A673 (cell line): ENCODE measurements at regions not wholly inside any gene's neighbourhood (a gene's known extent, or its start where the extent isn't known, plus 50 kb on each side); places are given as distances from the start of the nearest gene placed in this dataset.

Source experiments
- BruUV-seq: library from RNA; stranded (reverse); fragments of 400-500 nt; replicated peaks from 2 replicates; lab custom pipeline; 2021; lab: Mats Ljungman, UMichigan
- CTCF ChIA-PET: fragments of 300-600 bp; sonication (Branson Sonifier 250); formaldehyde crosslinking; loops from one replicate; lab custom pipeline; 2022; ENCODE audit warnings: antibody characterized with exemption; lab: Charles Lee
- POLR2A ChIA-PET: fragments of 300-600 bp; sonication (Branson Sonifier 250); formaldehyde crosslinking; loops from one replicate; lab custom pipeline; 2022; ENCODE audit warnings: antibody characterized with exemption; ENCODE audit not compliant: low non-redundant PET; lab: Charles Lee
- DNase-seq: peaks from one replicate; pipeline ENCODE4 v3.0.0-alpha.2; 2015; ENCODE audit warnings: low spot score
- H3K27ac ChIP-seq: fragments of 200-600 bp; sonication (generic); 2 replicates; pipeline ENCODE4 v1.5.1; 2016; ENCODE audit warnings: mixed run types, low read depth, mild to moderate bottlenecking, mixed read lengths, antibody characterized with exemption, low read length; ENCODE audit not compliant: poor library complexity, severe bottlenecking
- H3K27me3 ChIP-seq: fragments of 200-600 bp; sonication (generic); replicated peaks from 2 replicates; pipeline ENCODE4 v1.6.1; 2017; ENCODE audit warnings: mixed run types, low read depth, mild to moderate bottlenecking, mixed read lengths, antibody characterized with exemption, low read length; ENCODE audit not compliant: insufficient read depth, poor library complexity
- H3K36me3 ChIP-seq: fragments of 200-600 bp; sonication (generic); 2 replicates; pipeline ENCODE4 v1.6.1; 2016; ENCODE audit warnings: mixed run types, mild to moderate bottlenecking, mixed read lengths, antibody characterized with exemption, low read length; ENCODE audit not compliant: insufficient read depth, poor library complexity, severe bottlenecking
- H3K4me1 ChIP-seq: fragments of 200-600 bp; sonication (generic); 2 replicates; pipeline ENCODE4 v1.6.1; 2017; ENCODE audit warnings: mixed run types, mild to moderate bottlenecking, mixed read lengths, antibody characterized with exemption, low read length; ENCODE audit not compliant: insufficient read depth, poor library complexity, severe bottlenecking
- H3K4me3 ChIP-seq: fragments of 200-600 bp; sonication (generic); 2 replicates; pipeline ENCODE4 v1.5.1; 2016; ENCODE audit warnings: low read depth, mixed run types, mild to moderate bottlenecking, mixed read lengths, low read length; ENCODE audit not compliant: poor library complexity, severe bottlenecking
- H3K9me3 ChIP-seq: fragments of 200-600 bp; sonication (generic); 2 replicates; pipeline ENCODE4 v1.6.1; 2016; ENCODE audit warnings: mixed run types, low read depth, mild to moderate bottlenecking, mixed read lengths, antibody characterized with exemption, low read length; ENCODE audit not compliant: poor library complexity, severe bottlenecking
- EZH2 ChIP-seq: fragments of 200-600 bp; sonication (generic); IDR thresholded peaks from 2 replicates; pipeline ENCODE4 v1.6.1; 2017; ENCODE audit warnings: borderline replicate concordance, low read depth, mild to moderate bottlenecking, mixed read lengths, antibody characterized with exemption, low read length; ENCODE audit not compliant: poor library complexity, severe bottlenecking
- intact Hi-C: fragments of 100-400 bp; cut with micrococcal nuclease; formaldehyde crosslinking; loops from one replicate; pipeline ENCODE4 v1.10.0; 2022; ENCODE audit not compliant: unreplicated experiment
- TF ChIP-seq, protein P1 (sequence below): fragments of 300-800, 200-600 bp; sonication (generic); conservative IDR thresholded peaks from 2 replicates; pipeline ENCODE4 v1.5.1; 2017; ENCODE audit warnings: low read depth, mild to moderate bottlenecking, antibody characterized with exemption, low read length, moderate library complexity, mixed read lengths

DNA sequence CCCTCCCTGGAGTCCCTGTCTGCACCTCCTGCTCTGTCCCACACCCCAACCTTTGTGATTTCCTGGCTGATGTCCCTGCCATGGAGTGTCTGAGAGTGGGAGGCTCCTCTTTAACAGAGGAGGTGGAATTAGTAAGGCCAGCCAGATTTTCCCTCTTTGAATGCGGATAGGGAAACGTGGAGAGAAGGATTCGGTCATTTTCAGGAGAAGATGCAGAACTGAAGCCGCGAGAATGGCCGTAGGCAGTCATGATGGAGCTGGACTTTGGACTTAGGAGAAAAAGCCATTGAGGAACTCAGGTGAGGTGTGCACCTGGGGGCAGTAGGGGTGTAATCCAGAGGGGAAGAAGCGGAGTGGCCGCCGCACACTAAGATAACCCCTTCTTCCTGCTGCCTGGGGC, 138.1 kb upstream of the ATP10A start:
- Histone ChIP-seq H3K27ac (no peak overlapping the region), H3K27me3 (no peaks in the 10 kb centered on the region), H3K9me3 (peaks cover 44% of the 10 kb centered on the region), H3K4me3 (no peak overlapping the region), H3K36me3 (no peaks in the 10 kb centered on the region), H3K4me1 (no peaks in the 10 kb centered on the region)
- DNase-seq: no peak
- ChIA-PET CTCF (no interaction called here), POLR2A (no interaction called here)
- no peak for TF ChIP-seq EZH2
- TF ChIP-seq, protein P1, sequence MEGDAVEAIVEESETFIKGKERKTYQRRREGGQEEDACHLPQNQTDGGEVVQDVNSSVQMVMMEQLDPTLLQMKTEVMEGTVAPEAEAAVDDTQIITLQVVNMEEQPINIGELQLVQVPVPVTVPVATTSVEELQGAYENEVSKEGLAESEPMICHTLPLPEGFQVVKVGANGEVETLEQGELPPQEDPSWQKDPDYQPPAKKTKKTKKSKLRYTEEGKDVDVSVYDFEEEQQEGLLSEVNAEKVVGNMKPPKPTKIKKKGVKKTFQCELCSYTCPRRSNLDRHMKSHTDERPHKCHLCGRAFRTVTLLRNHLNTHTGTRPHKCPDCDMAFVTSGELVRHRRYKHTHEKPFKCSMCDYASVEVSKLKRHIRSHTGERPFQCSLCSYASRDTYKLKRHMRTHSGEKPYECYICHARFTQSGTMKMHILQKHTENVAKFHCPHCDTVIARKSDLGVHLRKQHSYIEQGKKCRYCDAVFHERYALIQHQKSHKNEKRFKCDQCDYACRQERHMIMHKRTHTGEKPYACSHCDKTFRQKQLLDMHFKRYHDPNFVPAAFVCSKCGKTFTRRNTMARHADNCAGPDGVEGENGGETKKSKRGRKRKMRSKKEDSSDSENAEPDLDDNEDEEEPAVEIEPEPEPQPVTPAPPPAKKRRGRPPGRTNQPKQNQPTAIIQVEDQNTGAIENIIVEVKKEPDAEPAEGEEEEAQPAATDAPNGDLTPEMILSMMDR: no peak
- no TSS peak for BruUV-seq
- intact Hi-C loops: no loop called here

DNA sequence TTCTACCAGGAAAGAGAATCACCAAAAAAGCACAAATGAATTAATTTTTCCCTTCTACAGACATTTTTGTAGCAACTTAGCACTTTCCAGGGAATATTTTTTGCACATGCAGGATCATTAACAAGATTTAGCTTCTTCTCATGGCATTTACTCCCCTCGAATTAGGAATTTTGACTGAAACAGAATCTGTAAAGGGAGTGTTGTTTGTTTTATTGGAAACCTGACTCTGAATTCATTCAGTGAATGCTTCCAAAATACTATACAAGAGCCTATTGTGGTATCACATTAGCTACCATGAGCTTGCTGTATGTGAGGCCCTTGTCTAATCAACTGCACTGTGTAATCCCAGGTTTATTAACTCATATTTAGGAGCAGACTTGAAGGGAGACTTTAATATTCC, 130.4 kb upstream of the ATP10A start:
- ChIA-PET CTCF (no interaction called here), POLR2A (no interaction called here)
- TF ChIP-seq, protein P1: no peak
- no peak for TF ChIP-seq EZH2
- Histone ChIP-seq H3K27ac (no peak overlapping the region), H3K4me1 (no peaks in the 10 kb centered on the region), H3K36me3 (no peaks in the 10 kb centered on the region), H3K4me3 (no peak overlapping the region), H3K27me3 (no peaks in the 10 kb centered on the region), H3K9me3 (peaks cover 23% of the 10 kb centered on the region)
- intact Hi-C loops: no loop called here
- no peak for DNase-seq
- no TSS peak for BruUV-seq

DNA sequence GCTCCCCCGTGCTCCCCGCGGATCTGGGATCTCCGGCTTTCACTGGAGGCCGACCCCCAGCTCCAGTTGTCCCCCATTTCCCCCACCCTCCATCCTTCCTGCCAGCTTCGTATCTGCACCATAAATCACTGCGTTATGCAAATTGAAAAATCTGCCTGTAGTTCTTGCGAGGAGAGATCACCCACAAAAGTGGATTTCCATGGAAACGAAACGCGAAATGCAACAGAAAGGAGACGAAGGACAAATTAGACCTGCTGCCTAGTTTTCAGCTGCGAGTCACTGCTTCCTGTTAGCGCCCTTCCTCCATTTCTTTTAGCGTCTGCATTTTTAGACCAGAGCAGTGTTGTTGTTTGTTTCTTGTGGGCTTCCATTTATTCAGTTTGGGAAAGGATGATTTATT, 127.1 kb upstream of the ATP10A start:
- no peak overlapping the region for H3K4me3 ChIP-seq
- H3K27ac ChIP-seq: no peak overlapping the region
- BruUV-seq: no TSS peak
- DNase-seq: no peak
- no peaks in the 10 kb centered on the region for H3K4me1 ChIP-seq
- peaks cover 24% of the 10 kb centered on the region for H3K9me3 ChIP-seq
- no peaks in the 10 kb centered on the region for H3K36me3 ChIP-seq
- H3K27me3 ChIP-seq: no peaks in the 10 kb centered on the region
- intact Hi-C loops: no loop called here
- ChIA-PET POLR2A (no interaction called here), CTCF (no interaction called here)
- no peak for TF ChIP-seq EZH2
- TF ChIP-seq, protein P1: no peak
